Pancreas (tissue), 10 donors: ENCODE measurements at regions not wholly inside any gene's neighbourhood (a gene's known extent, or its start where the extent isn't known, plus 50 kb on each side); places are given as distances from the start of the nearest gene placed in this dataset.

Source experiments
- ATAC-seq, 4 donors: fragments of 200-7000 bp; cut with Tn5 transposase; one replicate each; pipeline versions ENCODE4 v1.8.0 to v1.9.1; 2020; ENCODE audit warnings: mild to moderate bottlenecking in 4 of 4, moderate library complexity in 4 of 4
- DNase-seq, 6 donors: peaks; one replicate each; pipeline ENCODE4 v3.0.0-alpha.2; 2020
- FAIRE-seq: peaks from 2 replicates; lab custom pipeline; 2012; peaks lifted over from hg19 to GRCh38; lab: Jason Lieb, UNC
- H3K27ac ChIP-seq, 4 donors: fragments of 200-600 bp; sonication (generic); 1 replicate in 3 of 4; 2 replicates in 1 of 4; pipeline versions ENCODE4 v1.5.0 to v1.8.0; 2020
- H3K27me3 ChIP-seq, 4 donors: fragments of 200-600 bp; one replicate each; pipeline ENCODE4 v1.8.0; 2021
- H3K36me3 ChIP-seq, 3 donors: fragments of 200-600 bp; sonication (generic) in 1 of 3; one replicate each; pipeline versions ENCODE4 v1.5.0 to v1.8.0; 2020 to 2021
- H3K4me1 ChIP-seq, 3 donors: fragments of 200-600 bp; one replicate each; pipeline ENCODE4 v1.8.0; 2021
- H3K4me3 ChIP-seq, 4 donors: fragments of 200-600 bp; sonication (generic) in 2 of 4; one replicate each; pipeline versions ENCODE4 v1.5.0 to v1.8.0; 2020 to 2021
- H3K9me3 ChIP-seq, 4 donors: fragments of 200-600 bp; one replicate each; pipeline ENCODE4 v1.8.0; 2021
- CTCF ChIP-seq, 4 donors: fragments of 200-600 bp; sonication (generic) in 3 of 4; IDR thresholded peaks; one replicate each; pipeline versions ENCODE4 v1.5.0 to v1.8.0; 2021; ENCODE audit warnings: antibody characterized with exemption in 4 of 4
- WGBS, 2 donors: extraction: QIAGEN DNeasy Blood & Tissue Kit; methylation state at CpG; one replicate each; pipeline ENCODE4 v1.1.7; 2013; 5-methylcytosine and 5-hydroxymethylcytosine counted together
- intact Hi-C, 3 donors: fragments of 100-400 bp; cut with DNase I; formaldehyde crosslinking; loops; one replicate each; pipeline versions ENCODE4 v1.11.1 to v1.14.2; 2022
- donor health status: healthy with polysubstance abuse.
- donor health status: DM: no; HTN: no; CAD: no; lungs with moderate emphysema.
- donor health status: DM: no; HTN: no; CAD: no.
- donor health status: control.
- donor health status: control.
- donor health status: Bipolar disorder and iron deficiency.
- donor health status: DM: yes; HTN: yes; CAD: no.
- donor health status: DM: no; HTN: no; CAD: no.
- donor health status: DM: no; HTN: no; CAD: no.
- donor health status: DM: yes; HTN: yes; CAD: no.

- ATAC-seq: no peak
- TF ChIP-seq CTCF (IDR thresholded peaks at IDR 0.05): no peak
- intact Hi-C loops: no loop called here
- no peaks in the 10 kb centered on the region for H3K4me1 ChIP-seq
- no peak overlapping the region for H3K27ac ChIP-seq
- H3K4me3 ChIP-seq: no peak overlapping the region
- DNase-seq: no peak
- no peaks in the 10 kb centered on the region for H3K36me3 ChIP-seq
- H3K27me3 ChIP-seq: no peaks in the 10 kb centered on the region
- no peaks in the 10 kb centered on the region for H3K9me3 ChIP-seq
- FAIRE-seq: no peak
- whole genome bisulfite sequencing, 2 donors: 69 to 80% methylated on average over 30 of the region's 30 CpGs
Measured at GRCh38 chr19:32253683-32254508, 91.5 kb upstream of the ZNF507 start.

GRCh38 chr19:32254509-32254890 is 90.9 kb upstream of the ZNF507 start:
- DNase-seq (no peak), ATAC-seq (no peak), FAIRE-seq (no peak)
- Histone ChIP-seq H3K27ac (no peak overlapping the region), H3K9me3 (no peaks in the 10 kb centered on the region), H3K4me1 (no peaks in the 10 kb centered on the region), H3K4me3 (no peak overlapping the region), H3K36me3 (no peaks in the 10 kb centered on the region), H3K27me3 (no peaks in the 10 kb centered on the region)
- intact Hi-C loops: no loop called here
- WGBS, 2 donors: 58 to 62% methylated on average over 6 of the region's 6 CpGs
- TF ChIP-seq CTCF (IDR thresholded peaks at IDR 0.05): no peak

- intact Hi-C loops: no loop called here
Measured at GRCh38 chr19:32255536-32256295, 89.7 kb upstream of the ZNF507 start.

GRCh38 chr19:32256341-32256975 is 89.0 kb upstream of the ZNF507 start:
- ATAC-seq (no peak), FAIRE-seq (no peak), DNase-seq (no peak)
- Histone ChIP-seq H3K27ac (no peak overlapping the region), H3K4me1 (no peaks in the 10 kb centered on the region), H3K36me3 (no peaks in the 10 kb centered on the region), H3K4me3 (no peak overlapping the region), H3K27me3 (no peaks in the 10 kb centered on the region), H3K9me3 (no peaks in the 10 kb centered on the region)
- TF ChIP-seq CTCF (IDR thresholded peaks at IDR 0.05): no peak
- WGBS, 2 donors: 58 to 67% methylated on average over 15 of the region's 15 CpGs
- intact Hi-C loops: no loop called here

More at GRCh38 chr19:32255536-32256295, 89.7 kb upstream of the ZNF507 start:
- TF ChIP-seq CTCF (IDR thresholded peaks at IDR 0.05): no peak
- H3K36me3 ChIP-seq: no peaks in the 10 kb centered on the region
- no peaks in the 10 kb centered on the region for H3K9me3 ChIP-seq
- FAIRE-seq (no peak), DNase-seq (no peak), ATAC-seq (no peak)
- H3K27ac ChIP-seq: no peak overlapping the region
- no peaks in the 10 kb centered on the region for H3K27me3 ChIP-seq
- no peaks in the 10 kb centered on the region for H3K4me1 ChIP-seq
- no peak overlapping the region for H3K4me3 ChIP-seq
- WGBS, 2 donors: 61 to 70% methylated on average over 8 of the region's 8 CpGs
